Mesendoderm (in vitro differentiated cells): ENCODE measurements at regions not wholly inside any gene's neighbourhood (a gene's known extent, or its start where the extent isn't known, plus 50 kb on each side); places are given as distances from the start of the nearest gene placed in this dataset.

Experiments
- DNase-seq: peaks from one replicate; pipeline ENCODE4 v3.0.0; 2013
- H2AK5ac ChIP-seq: 2 replicates; pipeline ENCODE4 v1.6.1; 2013; ENCODE audit warnings: low read length, inconsistent platforms
- H2BK120ac ChIP-seq: 2 replicates; pipeline ENCODE4 v1.6.1; 2013; ENCODE audit warnings: low read depth, mild to moderate bottlenecking, low read length, moderate library complexity, mixed read lengths
- H2BK15ac ChIP-seq: replicated peaks from 2 replicates; pipeline ENCODE4 v1.6.1; 2013; ENCODE audit warnings: low read depth, mild to moderate bottlenecking, moderate library complexity
- H2BK5ac ChIP-seq: 2 replicates; pipeline ENCODE4 v1.6.1; 2013; ENCODE audit warnings: low read length, inconsistent platforms
- H3K18ac ChIP-seq: 2 replicates; pipeline ENCODE4 v1.6.1; 2013; ENCODE audit warnings: mild to moderate bottlenecking, low read length, mixed read lengths
- H3K23ac ChIP-seq: one replicate; pipeline ENCODE4 v1.6.1; 2013; ENCODE audit warnings: low read length
- H3K27ac ChIP-seq: 2 replicates; pipeline ENCODE4 v1.5.1; 2013; ENCODE audit warnings: low read depth, mild to moderate bottlenecking, inconsistent platforms, low read length, moderate library complexity
- H3K27me3 ChIP-seq: 2 replicates; pipeline ENCODE4 v1.6.1; 2013; ENCODE audit warnings: low read length, control low read depth, mild to moderate bottlenecking, inconsistent platforms; ENCODE audit not compliant: insufficient read depth, poor library complexity
- H3K36me3 ChIP-seq: 2 replicates; pipeline ENCODE4 v1.6.1; 2013; ENCODE audit warnings: low read length, inconsistent platforms; ENCODE audit not compliant: control insufficient read depth, insufficient read depth
- H3K4ac ChIP-seq: one replicate; pipeline ENCODE4 v1.6.1; 2013; ENCODE audit warnings: low read depth, mild to moderate bottlenecking, low read length, moderate library complexity
- H3K4me1 ChIP-seq: 2 replicates; pipeline ENCODE4 v1.6.1; 2013; ENCODE audit warnings: low read depth, low read length, inconsistent platforms; ENCODE audit not compliant: control insufficient read depth
- H3K4me2 ChIP-seq: 2 replicates; pipeline ENCODE4 v1.6.1; 2013; ENCODE audit warnings: low read length
- H3K4me3 ChIP-seq: 2 replicates; pipeline ENCODE4 v1.5.1; 2013; ENCODE audit warnings: mild to moderate bottlenecking, low read length
- H3K56ac ChIP-seq: one replicate; pipeline ENCODE4 v1.6.1; 2013; ENCODE audit warnings: low read length
- H3K79me1 ChIP-seq: 2 replicates; pipeline ENCODE4 v1.6.1; 2013; ENCODE audit warnings: low read length, inconsistent platforms
- H3K79me2 ChIP-seq: 2 replicates; pipeline ENCODE4 v1.6.1; 2013; ENCODE audit warnings: mild to moderate bottlenecking, low read length; ENCODE audit not compliant: control insufficient read depth, insufficient read depth
- H3K9ac ChIP-seq: 2 replicates; pipeline ENCODE4 v1.6.1; 2013; ENCODE audit warnings: low read length, inconsistent platforms
- H4K5ac ChIP-seq: one replicate; pipeline ENCODE4 v1.6.1; 2013; ENCODE audit warnings: low read length
- H4K8ac ChIP-seq: one replicate; pipeline ENCODE4 v1.6.1; 2013; ENCODE audit warnings: low read depth, mild to moderate bottlenecking, control low read depth, low read length, moderate library complexity
- WGBS: extraction: QIAGEN DNeasy Blood & Tissue Kit; methylation state at CpG from one replicate; pipeline ENCODE4 v1.1.7; 2013; ENCODE audit warnings: low lambda C conversion rate, missing lambda C conversion rate; ENCODE audit not compliant: insufficient coverage; ENCODE audit errors: extremely low coverage; 5-methylcytosine and 5-hydroxymethylcytosine counted together

GRCh38 chr7:79531116-79531515, 77.6 kb upstream of the MAGI2 start:
- Histone ChIP-seq H2AK5ac (no peak overlapping the region), H3K79me2 (no peaks in the 10 kb centered on the region), H3K4ac (no peak overlapping the region), H3K56ac (no peak overlapping the region), H3K4me1 (no peaks in the 10 kb centered on the region), H3K36me3 (no peaks in the 10 kb centered on the region), H3K23ac (no peak overlapping the region), H3K4me2 (no peak overlapping the region), H4K8ac (no peak overlapping the region), H3K9ac (no peak overlapping the region), H2BK120ac (no peak overlapping the region), H3K79me1 (no peaks in the 10 kb centered on the region), H4K5ac (no peak overlapping the region), H2BK15ac (no peak overlapping the region), H3K4me3 (no peak overlapping the region), H3K27me3 (no peaks in the 10 kb centered on the region), H3K27ac (no peak overlapping the region), H3K18ac (no peak overlapping the region), H2BK5ac (no peak overlapping the region)
- no CpG with 5 or more reads among the region's 3 CpGs for WGBS
- no peak for DNase-seq

GRCh38 chr7:79529881-79530235, 76.4 kb upstream of the MAGI2 start:
- Histone ChIP-seq H3K27me3 (no peaks in the 10 kb centered on the region), H3K4me2 (no peak overlapping the region), H2BK5ac (no peak overlapping the region), H4K8ac (no peak overlapping the region), H3K4me1 (no peaks in the 10 kb centered on the region), H3K4ac (no peak overlapping the region), H2BK15ac (no peak overlapping the region), H3K18ac (no peak overlapping the region), H3K36me3 (no peaks in the 10 kb centered on the region), H3K56ac (no peak overlapping the region), H3K27ac (no peak overlapping the region), H3K9ac (no peak overlapping the region), H3K79me2 (no peaks in the 10 kb centered on the region), H2AK5ac (no peak overlapping the region), H4K5ac (no peak overlapping the region), H3K79me1 (no peaks in the 10 kb centered on the region), H2BK120ac (no peak overlapping the region), H3K4me3 (no peak overlapping the region), H3K23ac (no peak overlapping the region)
- WGBS: no CpG with 5 or more reads among the region's 2 CpGs
- DNase-seq: peak; percentile 79

GRCh38 chr7:79529214-79529880, 75.9 kb upstream of the MAGI2 start:
- WGBS: 100% methylated on average over 1 of the region's 4 CpGs
- H3K23ac ChIP-seq: no peak overlapping the region
- no peak overlapping the region for H2AK5ac ChIP-seq

DNA sequence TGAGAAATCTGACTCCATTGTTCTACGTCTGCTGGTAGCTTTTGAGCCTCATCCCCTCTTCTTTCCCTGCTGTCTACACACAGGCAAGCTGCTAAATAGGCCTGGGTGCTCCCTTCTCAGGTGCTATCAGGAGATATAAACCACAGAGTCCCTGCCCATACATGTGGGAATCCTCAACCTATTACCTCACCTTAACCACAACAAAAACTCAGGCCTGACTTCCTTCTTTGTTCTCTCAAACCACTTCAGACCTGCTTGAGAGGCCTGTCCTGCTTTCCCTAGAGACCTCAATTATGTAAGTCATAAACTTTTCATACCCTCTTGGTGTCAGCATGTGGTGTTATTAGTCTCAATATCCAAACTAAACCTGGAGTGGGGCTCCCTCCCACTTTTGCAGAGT, 75.0 kb upstream of the MAGI2 start:
- WGBS: no CpG with 5 or more reads among the region's 1 CpG
- Histone ChIP-seq H2BK5ac (no peak overlapping the region), H3K79me2 (no peaks in the 10 kb centered on the region), H3K36me3 (no peaks in the 10 kb centered on the region), H2BK120ac (no peak overlapping the region), H3K79me1 (no peaks in the 10 kb centered on the region), H3K4me1 (no peaks in the 10 kb centered on the region), H3K18ac (no peak overlapping the region), H3K4ac (no peak overlapping the region), H4K5ac (no peak overlapping the region), H3K27me3 (no peaks in the 10 kb centered on the region), H3K9ac (no peak overlapping the region), H2AK5ac (no peak overlapping the region), H4K8ac (no peak overlapping the region), H3K23ac (no peak overlapping the region), H3K4me3 (no peak overlapping the region), H3K56ac (no peak overlapping the region), H2BK15ac (no peak overlapping the region), H3K4me2 (no peak overlapping the region), H3K27ac (no peak overlapping the region)
- DNase-seq: peak; percentile 47

More at GRCh38 chr7:79529214-79529880, 75.9 kb upstream of the MAGI2 start:
- no peak overlapping the region for H3K4me3 ChIP-seq
- no peaks in the 10 kb centered on the region for H3K79me1 ChIP-seq
- no peak overlapping the region for H3K4me2 ChIP-seq
- no peak overlapping the region for H3K27ac ChIP-seq
- no peak overlapping the region for H3K9ac ChIP-seq
- H2BK120ac ChIP-seq: no peak overlapping the region
- no peak overlapping the region for H4K5ac ChIP-seq
- H3K36me3 ChIP-seq: no peaks in the 10 kb centered on the region
- no peak overlapping the region for H2BK15ac ChIP-seq
- no peak overlapping the region for H3K56ac ChIP-seq
- no peak overlapping the region for H4K8ac ChIP-seq
- no peak overlapping the region for H3K18ac ChIP-seq
- DNase-seq: no peak
- no peak overlapping the region for H2BK5ac ChIP-seq
- H3K79me2 ChIP-seq: no peaks in the 10 kb centered on the region
- no peaks in the 10 kb centered on the region for H3K27me3 ChIP-seq
- H3K4ac ChIP-seq: no peak overlapping the region
- no peaks in the 10 kb centered on the region for H3K4me1 ChIP-seq

DNA sequence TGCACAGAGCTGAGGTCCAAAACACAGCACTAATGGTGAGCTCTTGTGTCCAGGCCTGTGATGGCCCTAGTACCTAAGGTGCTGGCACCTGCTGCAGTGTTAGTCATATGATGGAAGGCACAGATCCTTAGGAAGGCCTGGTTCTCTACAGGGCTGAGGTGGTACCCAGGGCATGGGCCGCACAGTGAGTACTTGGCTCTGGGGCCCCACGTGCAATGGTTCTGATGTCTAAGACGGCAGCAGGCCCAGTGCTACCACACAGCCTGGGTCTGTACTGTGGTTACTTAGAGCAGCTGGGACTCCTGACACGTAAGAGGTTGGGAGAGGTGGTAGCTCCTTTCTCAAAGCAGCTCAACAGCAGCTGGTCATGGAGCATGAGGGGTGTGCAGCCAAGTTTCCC, 70.6 kb upstream of the MAGI2 start:
- DNase-seq: no peak
- H3K27ac ChIP-seq: no peak overlapping the region
- no peaks in the 10 kb centered on the region for H3K79me2 ChIP-seq
- no peak overlapping the region for H2BK5ac ChIP-seq
- H3K9ac ChIP-seq: no peak overlapping the region
- no peak overlapping the region for H3K18ac ChIP-seq
- no peak overlapping the region for H3K4me2 ChIP-seq
- H3K27me3 ChIP-seq: no peaks in the 10 kb centered on the region
- WGBS: no CpG with 5 or more reads among the region's 4 CpGs
- no peaks in the 10 kb centered on the region for H3K36me3 ChIP-seq
- no peak overlapping the region for H2AK5ac ChIP-seq
- no peak overlapping the region for H2BK120ac ChIP-seq
- H4K8ac ChIP-seq: no peak overlapping the region
- no peak overlapping the region for H4K5ac ChIP-seq
- H2BK15ac ChIP-seq: no peak overlapping the region
- H3K4ac ChIP-seq: no peak overlapping the region
- H3K4me1 ChIP-seq: no peaks in the 10 kb centered on the region
- no peak overlapping the region for H3K23ac ChIP-seq
- H3K4me3 ChIP-seq: no peak overlapping the region
- no peak overlapping the region for H3K56ac ChIP-seq
- no peaks in the 10 kb centered on the region for H3K79me1 ChIP-seq

- DNase-seq: no peak
- no peak overlapping the region for H2BK15ac ChIP-seq
- H3K18ac ChIP-seq: no peak overlapping the region
- no peak overlapping the region for H4K8ac ChIP-seq
- H3K27me3 ChIP-seq: no peaks in the 10 kb centered on the region
- no CpG with 5 or more reads among the region's 1 CpG for WGBS
- H3K27ac ChIP-seq: no peak overlapping the region
- no peak overlapping the region for H2BK5ac ChIP-seq
- H3K79me2 ChIP-seq: no peaks in the 10 kb centered on the region
- no peaks in the 10 kb centered on the region for H3K36me3 ChIP-seq
- no peak overlapping the region for H3K4me3 ChIP-seq
- no peak overlapping the region for H3K4ac ChIP-seq
- no peak overlapping the region for H2BK120ac ChIP-seq
- H3K4me1 ChIP-seq: no peaks in the 10 kb centered on the region
- H3K56ac ChIP-seq: no peak overlapping the region
- no peak overlapping the region for H3K9ac ChIP-seq
- no peaks in the 10 kb centered on the region for H3K79me1 ChIP-seq
- H3K23ac ChIP-seq: no peak overlapping the region
- H3K4me2 ChIP-seq: no peak overlapping the region
- H2AK5ac ChIP-seq: no peak overlapping the region
- H4K5ac ChIP-seq: no peak overlapping the region
Measured at GRCh38 chr7:79523436-79523835, 70.0 kb upstream of the MAGI2 start.
